LNCaP clone FGC (cell line): ENCODE measurements at regions not wholly inside any gene's neighbourhood (a gene's known extent, or its start where the extent isn't known, plus 50 kb on each side); places are given as distances from the start of the nearest gene placed in this dataset.

Experiments
- DNase-seq: peaks from one replicate; pipeline ENCODE4 v3.0.0-alpha.2; 2011; ENCODE audit warnings: low read depth
- H3K4me3 ChIP-seq: 2 replicates; pipeline ENCODE4 v1.5.1; 2011; ENCODE audit warnings: mild to moderate bottlenecking, low read depth, low read length, control low read depth
- CTCF ChIP-seq: IDR thresholded peaks from 2 replicates; pipeline ENCODE4 v1.5.1; 2012; ENCODE audit warnings: mild to moderate bottlenecking; ENCODE audit not compliant: control insufficient read depth, insufficient read depth; ENCODE audit errors: extremely low read depth

GRCh38 chr7:21169667-21170580, 258.0 kb upstream of the SP4 start:
- no peak for TF ChIP-seq CTCF
- no peak for DNase-seq
- no peak overlapping the region for H3K4me3 ChIP-seq

- DNase-seq: no peak
- TF ChIP-seq CTCF: no peak
- no peak overlapping the region for H3K4me3 ChIP-seq
These were observed 255.1 kb upstream of the SP4 start for GRCh38 chr7:21172800-21173199.

- TF ChIP-seq CTCF: no peak
- no peak for DNase-seq
- H3K4me3 ChIP-seq: no peak overlapping the region
These were observed 254.4 kb upstream of the SP4 start for GRCh38 chr7:21173436-21173835.

- H3K4me3 ChIP-seq: no peak overlapping the region
- no peak for DNase-seq
- no peak for TF ChIP-seq CTCF
These were observed 252.2 kb upstream of the SP4 start for GRCh38 chr7:21175714-21176113.

- TF ChIP-seq CTCF: no peak
- no peak for DNase-seq
- no peak overlapping the region for H3K4me3 ChIP-seq
These were observed 242.8 kb upstream of the SP4 start for GRCh38 chr7:21184942-21185652.

- no peak overlapping the region for H3K4me3 ChIP-seq
- no peak for DNase-seq
- no peak for TF ChIP-seq CTCF
These were observed 242.1 kb upstream of the SP4 start for GRCh38 chr7:21185653-21186265.
